Hepatocyte (in vitro differentiated cells): ENCODE measurements at regions not wholly inside any gene's neighbourhood (a gene's known extent, or its start where the extent isn't known, plus 50 kb on each side); places are given as distances from the start of the nearest gene placed in this dataset.

Experiments used
- DNase-seq: peaks from one replicate; pipeline ENCODE4 v3.0.0-alpha.2; 2016; ENCODE audit warnings: low spot score
- H2AFZ ChIP-seq: fragments of 200-600 bp; sonication (generic); 2 replicates; pipeline ENCODE4 v1.6.0; 2016; ENCODE audit warnings: antibody characterized with exemption, mild to moderate bottlenecking
- H3K27ac ChIP-seq: fragments of 200-600 bp; sonication (generic); 2 replicates; pipeline ENCODE4 v1.5.1; 2016; ENCODE audit warnings: mild to moderate bottlenecking
- H3K27me3 ChIP-seq: fragments of 200-600 bp; sonication (generic); 2 replicates; pipeline ENCODE4 v1.6.1; 2016
- H3K36me3 ChIP-seq: fragments of 200-600 bp; sonication (generic); replicated peaks from 2 replicates; pipeline ENCODE4 v1.5.1; 2016; ENCODE audit warnings: low read depth; ENCODE audit not compliant: insufficient read depth
- H3K4me1 ChIP-seq: fragments of 200-600 bp; sonication (generic); 2 replicates; pipeline ENCODE4 v1.5.1; 2016; ENCODE audit warnings: mild to moderate bottlenecking, moderate library complexity; ENCODE audit not compliant: insufficient read depth
- H3K4me2 ChIP-seq: fragments of 200-600 bp; sonication (generic); 2 replicates; pipeline ENCODE4 v1.6.0; 2016
- H3K4me3 ChIP-seq: fragments of 200-600 bp; sonication (generic); 2 replicates; pipeline ENCODE4 v1.5.1; 2016; ENCODE audit warnings: mild to moderate bottlenecking
- H3K79me2 ChIP-seq: fragments of 200-600 bp; sonication (generic); 2 replicates; pipeline ENCODE4 v1.6.0; 2017; ENCODE audit warnings: mild to moderate bottlenecking
- H3K9me2 ChIP-seq: fragments of 200-600 bp; sonication (generic); replicated peaks from 2 replicates; pipeline ENCODE4 v1.6.0; 2017; ENCODE audit warnings: mild to moderate bottlenecking; ENCODE audit not compliant: insufficient read depth
- H3K9me3 ChIP-seq: fragments of 200-600 bp; sonication (generic); 2 replicates; pipeline ENCODE4 v1.5.1; 2016; ENCODE audit warnings: low read depth, mild to moderate bottlenecking
- H4K20me1 ChIP-seq: fragments of 200-600 bp; sonication (generic); 2 replicates; pipeline ENCODE4 v1.6.0; 2016; ENCODE audit warnings: mild to moderate bottlenecking; ENCODE audit not compliant: insufficient read depth, poor library complexity, severe bottlenecking
- CTCF ChIP-seq: fragments of 200-600 bp; sonication (generic); IDR thresholded peaks from 2 replicates; pipeline ENCODE4 v1.5.1; 2016; ENCODE audit warnings: antibody characterized with exemption, mild to moderate bottlenecking; ENCODE audit not compliant: poor library complexity
- EZH2 ChIP-seq: fragments of 200-600 bp; sonication (generic); IDR thresholded peaks from 2 replicates; pipeline ENCODE4 v1.6.1; 2016; ENCODE audit warnings: antibody characterized with exemption, mild to moderate bottlenecking, borderline replicate concordance
- EZH2phosphoT487 ChIP-seq: fragments of 200-600 bp; sonication (generic); IDR thresholded peaks from one replicate; pipeline ENCODE4 v1.6.1; 2018; ENCODE audit warnings: antibody characterized with exemption, mild to moderate bottlenecking, low read depth, moderate library complexity; ENCODE audit not compliant: unreplicated experiment, severe bottlenecking
- WGBS: methylation state at CpG from one replicate; pipeline ENCODE4 v1.1.6; 2016; ENCODE audit warnings: low lambda C conversion rate; ENCODE audit errors: missing lambda C conversion rate; 5-methylcytosine and 5-hydroxymethylcytosine counted together

GRCh38 chr6:11462742-11463397 lies 74.7 kb upstream of the TMEM170B start:
- Histone ChIP-seq H3K79me2 (no peaks in the 10 kb centered on the region), H3K9me3 (no peaks in the 10 kb centered on the region), H3K36me3 (no peaks in the 10 kb centered on the region), H3K9me2 (no peaks in the 10 kb centered on the region), H3K4me3 (no peak overlapping the region), H2AFZ (no peak overlapping the region), H4K20me1 (no peaks in the 10 kb centered on the region), H3K4me2 (no peak overlapping the region), H3K27ac (no peak overlapping the region), H3K27me3 (no peaks in the 10 kb centered on the region), H3K4me1 (no peaks in the 10 kb centered on the region)
- WGBS = 80% methylated on average over 11 of the region's 11 CpGs
- no peak for DNase-seq
- no peak for TF ChIP-seq EZH2phosphoT487
- TF ChIP-seq EZH2 = no peak
- TF ChIP-seq CTCF = no peak

GRCh38 chr6:11460837-11461661 lies 76.5 kb upstream of the TMEM170B start:
- Histone ChIP-seq H3K9me2 (no peaks in the 10 kb centered on the region), H3K27ac (no peak overlapping the region), H3K27me3 (no peaks in the 10 kb centered on the region), H3K4me2 (no peak overlapping the region), H3K9me3 (no peaks in the 10 kb centered on the region), H3K36me3 (no peaks in the 10 kb centered on the region), H3K4me1 (no peaks in the 10 kb centered on the region), H3K4me3 (no peak overlapping the region), H4K20me1 (no peaks in the 10 kb centered on the region), H3K79me2 (no peaks in the 10 kb centered on the region), H2AFZ (no peak overlapping the region)
- WGBS = 78% methylated on average over 7 of the region's 7 CpGs
- TF ChIP-seq CTCF = no peak
- no peak for DNase-seq

GRCh38 chr6:11460001-11460668 lies 77.4 kb upstream of the TMEM170B start:
- Histone ChIP-seq H3K79me2 (no peaks in the 10 kb centered on the region), H3K4me1 (no peaks in the 10 kb centered on the region), H3K4me3 (no peak overlapping the region), H4K20me1 (no peaks in the 10 kb centered on the region), H3K9me2 (no peaks in the 10 kb centered on the region), H3K36me3 (no peaks in the 10 kb centered on the region), H3K27ac (no peak overlapping the region), H3K27me3 (no peaks in the 10 kb centered on the region), H2AFZ (no peak overlapping the region), H3K9me3 (no peaks in the 10 kb centered on the region), H3K4me2 (no peak overlapping the region)
- DNase-seq = no peak
- 93% methylated on average over 4 of the region's 4 CpGs for WGBS
- TF ChIP-seq EZH2phosphoT487 = no peak
- no peak for TF ChIP-seq EZH2
- no peak for TF ChIP-seq CTCF
